DOHH2 (cell line): ENCODE measurements at regions not wholly inside any gene's neighbourhood (a gene's known extent, or its start where the extent isn't known, plus 50 kb on each side); places are given as distances from the start of the nearest gene placed in this dataset.

Source experiments
- H3F3A ChIP-seq: fragments of 200-600 bp; sonication (generic), shearing (Covaris generic); 2 replicates; pipeline ENCODE4 v1.6.0; 2016; ENCODE audit warnings: antibody characterized with exemption, mild to moderate bottlenecking; ENCODE audit not compliant: control insufficient read depth, insufficient read depth
- H3K27ac ChIP-seq: fragments of 200-600 bp; sonication (generic); 2 replicates; pipeline ENCODE4 v1.5.1; 2014; ENCODE audit warnings: low read depth, mild to moderate bottlenecking, low read length, moderate library complexity
- H3K27me3 ChIP-seq: fragments of 200-600 bp; sonication (generic); 2 replicates; pipeline ENCODE4 v1.6.1; 2014; ENCODE audit warnings: mild to moderate bottlenecking, low read length, mixed read lengths; ENCODE audit not compliant: control insufficient read depth
- H3K36me3 ChIP-seq: fragments of 200-600 bp; sonication (generic); 2 replicates; pipeline ENCODE4 v1.6.1; 2014; ENCODE audit warnings: mild to moderate bottlenecking, low read length, moderate library complexity, mixed read lengths; ENCODE audit not compliant: control insufficient read depth
- H3K4me1 ChIP-seq: fragments of 200-600 bp; sonication (generic); 2 replicates; pipeline ENCODE4 v1.6.1; 2014; ENCODE audit warnings: mild to moderate bottlenecking, low read length, mixed read lengths; ENCODE audit not compliant: control insufficient read depth
- H3K4me2 ChIP-seq: fragments of 200-600 bp; sonication (generic); 2 replicates; pipeline ENCODE4 v1.6.0; 2014; ENCODE audit warnings: mild to moderate bottlenecking, low read length, moderate library complexity
- H3K4me3 ChIP-seq: fragments of 200-600 bp; sonication (generic); 2 replicates; pipeline ENCODE4 v1.5.1; 2014; ENCODE audit warnings: mild to moderate bottlenecking, low read length, mixed read lengths
- H3K79me2 ChIP-seq: fragments of 200-600 bp; sonication (generic); 2 replicates; pipeline ENCODE4 v1.6.1; 2014; ENCODE audit warnings: mild to moderate bottlenecking, low read length, mixed read lengths; ENCODE audit not compliant: control insufficient read depth
- H3K9me2 ChIP-seq: fragments of 200-600 bp; sonication (generic); replicated peaks from 2 replicates; pipeline ENCODE4 v1.6.1; 2014; ENCODE audit warnings: mild to moderate bottlenecking, low read length, mixed read lengths; ENCODE audit not compliant: control insufficient read depth
- H3K9me3 ChIP-seq: fragments of 200-600 bp; sonication (generic); 2 replicates; pipeline ENCODE4 v1.6.1; 2014; ENCODE audit warnings: antibody characterized with exemption, low read length, mixed read lengths; ENCODE audit not compliant: control insufficient read depth, insufficient read depth
- H4K20me1 ChIP-seq: fragments of 200-600 bp; sonication (generic); 2 replicates; pipeline ENCODE4 v1.6.0; 2014; ENCODE audit warnings: low read depth, mild to moderate bottlenecking, antibody characterized with exemption, low read length, moderate library complexity; ENCODE audit not compliant: control insufficient read depth, insufficient read depth
- EZH2phosphoT487 ChIP-seq: fragments of 200-600 bp; sonication (generic); IDR thresholded peaks from 2 replicates; pipeline ENCODE4 v1.6.1; 2017; ENCODE audit warnings: borderline replicate concordance, mild to moderate bottlenecking, antibody characterized with exemption, low read length, moderate library complexity, mixed read lengths
- TF ChIP-seq, protein P1 (sequence below): fragments of 200-600 bp; sonication (generic); IDR thresholded peaks from one replicate; pipeline ENCODE4 v1.5.1; 2014; ENCODE audit warnings: antibody characterized with exemption, mild to moderate bottlenecking, low read depth, low read length; ENCODE audit not compliant: poor library complexity, severe bottlenecking

DNA sequence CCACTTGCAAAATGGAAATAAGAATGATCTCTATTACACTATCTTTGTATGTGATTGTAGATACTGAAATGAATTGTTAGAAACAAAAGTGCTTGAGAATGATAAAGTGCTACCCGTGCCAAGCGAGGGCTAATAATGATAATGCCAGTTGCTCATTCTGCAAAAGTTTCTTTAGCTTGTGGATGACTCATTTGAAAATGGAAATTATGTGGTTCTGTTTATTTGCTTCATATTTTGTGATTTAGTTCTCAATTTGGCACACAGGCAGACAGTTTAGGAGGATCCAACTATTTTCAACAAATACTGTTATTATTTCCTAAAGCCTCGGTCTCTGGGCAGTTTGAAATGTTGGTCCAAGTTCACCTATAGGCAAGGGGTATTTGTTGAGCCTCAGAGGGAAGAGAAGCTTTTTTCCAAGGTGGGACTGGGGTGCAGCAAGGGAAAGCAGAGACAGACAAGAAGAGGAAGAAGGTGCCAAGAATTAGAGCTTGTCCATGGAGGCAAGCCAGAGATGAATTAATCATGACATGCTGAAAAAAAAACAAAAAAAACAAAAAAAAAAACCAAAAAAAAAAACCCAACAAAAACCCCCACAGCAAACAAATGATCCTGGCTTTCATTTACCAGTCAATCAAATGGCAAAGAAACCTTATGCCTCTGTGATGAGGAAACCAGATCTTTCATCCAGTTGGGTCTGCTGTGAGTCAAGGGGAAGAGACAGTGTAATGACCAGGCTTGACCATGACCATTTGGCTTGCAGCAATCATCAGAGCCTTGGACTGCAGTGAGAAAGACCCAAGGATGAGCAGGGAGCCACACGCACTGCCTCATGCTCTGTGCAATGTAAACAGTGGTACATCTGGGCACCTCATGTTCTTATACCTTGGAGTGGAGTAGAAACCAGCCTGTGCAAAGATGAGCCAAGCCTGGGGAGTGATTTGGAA is 285.0 kb upstream of the HABP2 start:
- Histone ChIP-seq H3K79me2 (no peaks in the 10 kb centered on the region), H3K4me1 (peaks cover 4% of the 10 kb centered on the region), H3K27me3 (0 out of 2 replicates have a peak, but pooled peaks cover 2% of the 10 kb centered on the region), H4K20me1 (no peaks in the 10 kb centered on the region), H3K27ac (no peak overlapping the region), H3K4me3 (no peak overlapping the region), H3K9me3 (0 out of 2 replicates have a peak, but pooled peaks cover 3% of the 10 kb centered on the region), H3F3A (no peaks in the 10 kb centered on the region), H3K36me3 (no peaks in the 10 kb centered on the region), H3K4me2 (no peak overlapping the region), H3K9me2 (no peaks in the 10 kb centered on the region)
- no peak for TF ChIP-seq EZH2phosphoT487
- TF ChIP-seq, protein P1, sequence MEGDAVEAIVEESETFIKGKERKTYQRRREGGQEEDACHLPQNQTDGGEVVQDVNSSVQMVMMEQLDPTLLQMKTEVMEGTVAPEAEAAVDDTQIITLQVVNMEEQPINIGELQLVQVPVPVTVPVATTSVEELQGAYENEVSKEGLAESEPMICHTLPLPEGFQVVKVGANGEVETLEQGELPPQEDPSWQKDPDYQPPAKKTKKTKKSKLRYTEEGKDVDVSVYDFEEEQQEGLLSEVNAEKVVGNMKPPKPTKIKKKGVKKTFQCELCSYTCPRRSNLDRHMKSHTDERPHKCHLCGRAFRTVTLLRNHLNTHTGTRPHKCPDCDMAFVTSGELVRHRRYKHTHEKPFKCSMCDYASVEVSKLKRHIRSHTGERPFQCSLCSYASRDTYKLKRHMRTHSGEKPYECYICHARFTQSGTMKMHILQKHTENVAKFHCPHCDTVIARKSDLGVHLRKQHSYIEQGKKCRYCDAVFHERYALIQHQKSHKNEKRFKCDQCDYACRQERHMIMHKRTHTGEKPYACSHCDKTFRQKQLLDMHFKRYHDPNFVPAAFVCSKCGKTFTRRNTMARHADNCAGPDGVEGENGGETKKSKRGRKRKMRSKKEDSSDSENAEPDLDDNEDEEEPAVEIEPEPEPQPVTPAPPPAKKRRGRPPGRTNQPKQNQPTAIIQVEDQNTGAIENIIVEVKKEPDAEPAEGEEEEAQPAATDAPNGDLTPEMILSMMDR, result no peak

DNA sequence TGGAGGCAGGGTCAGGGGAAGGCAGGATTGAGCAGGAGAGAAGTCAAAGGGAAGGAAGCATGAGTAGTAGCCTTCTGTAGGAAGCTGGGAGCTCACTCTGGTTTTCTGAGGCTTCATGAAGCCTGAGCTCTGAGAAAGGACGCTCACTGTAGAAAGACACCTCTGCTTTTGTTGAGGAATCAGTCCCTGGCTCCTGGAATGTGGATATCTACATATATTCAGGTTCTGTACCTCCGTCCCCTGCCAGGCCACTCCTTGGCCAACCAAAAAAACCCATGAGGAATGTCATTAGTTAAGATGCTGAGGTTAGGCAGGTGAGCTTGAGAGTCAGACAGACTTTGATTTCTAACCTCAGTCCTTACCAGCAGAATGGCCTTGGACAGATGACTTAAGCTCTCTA is 283.5 kb upstream of the HABP2 start:
- H4K20me1 ChIP-seq, result no peaks in the 10 kb centered on the region
- TF ChIP-seq, protein P1, result no peak
- TF ChIP-seq EZH2phosphoT487, result no peak
- no peaks in the 10 kb centered on the region for H3K79me2 ChIP-seq
- no peaks in the 10 kb centered on the region for H3K36me3 ChIP-seq
- H3K4me1 ChIP-seq, result peaks cover 14% of the 10 kb centered on the region
- H3K9me3 ChIP-seq, result 0 out of 2 replicates have a peak, but pooled peaks cover 3% of the 10 kb centered on the region
- H3K27ac ChIP-seq, result no peak overlapping the region
- no peaks in the 10 kb centered on the region for H3K9me2 ChIP-seq
- no peak overlapping the region for H3K4me2 ChIP-seq
- H3F3A ChIP-seq, result no peaks in the 10 kb centered on the region
- no peak overlapping the region for H3K4me3 ChIP-seq
- H3K27me3 ChIP-seq, result 0 out of 2 replicates have a peak, but pooled peaks cover 2% of the 10 kb centered on the region

DNA sequence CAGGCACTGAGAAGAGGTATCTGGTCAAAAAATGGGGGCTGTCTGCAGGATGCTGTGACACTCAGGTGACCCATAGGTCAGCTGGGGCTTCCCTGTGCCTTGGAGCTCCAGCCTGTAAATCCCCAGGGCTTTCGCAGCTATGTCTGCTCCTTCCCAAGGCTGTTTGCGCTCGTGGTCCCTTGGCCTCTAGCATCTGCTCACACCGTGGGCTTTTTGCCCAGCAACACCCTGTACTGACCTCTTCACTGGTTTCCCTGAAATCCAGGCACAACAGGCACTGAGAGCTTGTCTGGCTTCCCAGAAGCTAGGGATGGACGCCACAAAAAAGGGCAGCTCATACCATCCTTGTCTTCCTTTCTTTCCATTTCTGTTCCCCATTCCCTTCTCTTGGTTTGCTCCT is 280.3 kb upstream of the HABP2 start:
- no peak overlapping the region for H3K4me2 ChIP-seq
- TF ChIP-seq, protein P1, result no peak
- TF ChIP-seq EZH2phosphoT487, result no peak
- H3K79me2 ChIP-seq, result no peaks in the 10 kb centered on the region
- H3K4me1 ChIP-seq, result peaks cover 14% of the 10 kb centered on the region
- H3K9me2 ChIP-seq, result no peaks in the 10 kb centered on the region
- H3K27ac ChIP-seq, result no peak overlapping the region
- no peaks in the 10 kb centered on the region for H3K36me3 ChIP-seq
- H4K20me1 ChIP-seq, result no peaks in the 10 kb centered on the region
- no peak overlapping the region for H3K4me3 ChIP-seq
- no peaks in the 10 kb centered on the region for H3F3A ChIP-seq
- peaks cover 11% of the 10 kb centered on the region; the same call in 1 of the 2 replicates for H3K9me3 ChIP-seq
- H3K27me3 ChIP-seq, result no peaks in the 10 kb centered on the region
